ENCODE measurements at regions not wholly inside any gene's neighbourhood (a gene's known extent, or its start where the extent isn't known, plus 50 kb on each side); places are given as distances from the start of the nearest gene placed in this dataset.
"Not testable (repeated sequence)": the region's sequence is repeated elsewhere in the genome, so short reads cannot be mapped to it uniquely, and the experiment has no call there.

- no peak for DNase-seq (ENCODE audit: low read depth, low spot score)
These were observed 177.6 kb upstream of the PITRM1 start for GRCh38 chr10:3350205-3350604.

GRCh38 chr10:3348564-3348963 lies 176.0 kb upstream of the PITRM1 start:
- DNase-seq (ENCODE audit: low read depth, low spot score) = no peak

GRCh38 chr10:3347413-3348182 lies 175.0 kb upstream of the PITRM1 start:
- DNase-seq (ENCODE audit: low read depth, low spot score) = no peak

GRCh38 chr10:3346851-3347250 lies 174.3 kb upstream of the PITRM1 start:
- no peak for DNase-seq (ENCODE audit: low read depth, low spot score)

- DNase-seq (ENCODE audit: low read depth, low spot score) = no peak
These were observed 170.2 kb upstream of the PITRM1 start for GRCh38 chr10:3342771-3343170.

- no peak for DNase-seq (ENCODE audit: low read depth, low spot score)
These were observed 167.6 kb upstream of the PITRM1 start for GRCh38 chr10:3340127-3340730.

GRCh38 chr10:3339531-3339950 lies 167.0 kb upstream of the PITRM1 start:
- DNase-seq (ENCODE audit: low read depth, low spot score) = no peak

- no peak for DNase-seq (ENCODE audit: low read depth, low spot score)
These were observed 166.5 kb upstream of the PITRM1 start for GRCh38 chr10:3339121-3339520.

- DNase-seq (ENCODE audit: low read depth, low spot score) = no peak
These were observed 165.2 kb upstream of the PITRM1 start for GRCh38 chr10:3337741-3338140.

GRCh38 chr10:3336673-3337293 lies 164.2 kb upstream of the PITRM1 start:
- no peak for DNase-seq (ENCODE audit: low read depth, low spot score)

- DNase-seq (ENCODE audit: low read depth, low spot score) = no peak
These were observed 160.8 kb upstream of the PITRM1 start for GRCh38 chr10:3333426-3333825.

- no peak for DNase-seq (ENCODE audit: low read depth, low spot score)
These were observed 159.2 kb upstream of the PITRM1 start for GRCh38 chr10:3331690-3332230.

GRCh38 chr10:3331187-3331586 lies 158.6 kb upstream of the PITRM1 start:
- DNase-seq (ENCODE audit: low read depth, low spot score) = no peak

GRCh38 chr10:3330663-3331062 lies 158.1 kb upstream of the PITRM1 start:
- DNase-seq (ENCODE audit: low read depth, low spot score) = no peak

GRCh38 chr10:3325954-3326750 lies 153.6 kb upstream of the PITRM1 start:
- no peak for DNase-seq (ENCODE audit: low read depth, low spot score)

- no peak for DNase-seq (ENCODE audit: low read depth, low spot score)
These were observed 152.0 kb upstream of the PITRM1 start for GRCh38 chr10:3324612-3325038.

GRCh38 chr10:3323865-3324498 lies 151.4 kb upstream of the PITRM1 start:
- DNase-seq (ENCODE audit: low read depth, low spot score) = no peak

- DNase-seq (ENCODE audit: low read depth, low spot score) = no peak
These were observed 148.5 kb upstream of the PITRM1 start for GRCh38 chr10:3321123-3321522.

GRCh38 chr10:3319811-3320226 lies 147.2 kb upstream of the PITRM1 start:
- no peak for DNase-seq (ENCODE audit: low read depth, low spot score)

- not testable (repeated sequence) for DNase-seq (ENCODE audit: low read depth, low spot score)
These were observed 145.9 kb upstream of the PITRM1 start for GRCh38 chr10:3318480-3318807.
